Kidney epithelial cell (primary cell): ENCODE measurements at regions not wholly inside any gene's neighbourhood (a gene's known extent, or its start where the extent isn't known, plus 50 kb on each side); places are given as distances from the start of the nearest gene placed in this dataset.

ENCODE experiments used
- DNase-seq: peaks from one replicate; pipeline ENCODE4 v3.0.0-alpha.2; 2010; ENCODE audit warnings: low read depth
- H3K27me3 ChIP-seq: 2 replicates; pipeline ENCODE4 v1.6.0; 2011; ENCODE audit warnings: low read length; ENCODE audit not compliant: control insufficient read depth, insufficient read depth
- H3K36me3 ChIP-seq: 2 replicates; pipeline ENCODE4 v1.5.1; 2011; ENCODE audit warnings: low read length; ENCODE audit not compliant: control insufficient read depth, insufficient read depth
- H3K4me3 ChIP-seq: 2 replicates; pipeline ENCODE4 v1.5.1; 2011; ENCODE audit warnings: low read depth, mild to moderate bottlenecking, control low read depth, low read length
- TF ChIP-seq, protein P1 (sequence below): IDR thresholded peaks from 2 replicates; pipeline ENCODE4 v1.5.1; 2011; ENCODE audit warnings: mild to moderate bottlenecking, moderate library complexity, low read length, control low read depth, inconsistent platforms; ENCODE audit not compliant: insufficient read depth, poor library complexity, severe bottlenecking

- TF ChIP-seq, protein P1, sequence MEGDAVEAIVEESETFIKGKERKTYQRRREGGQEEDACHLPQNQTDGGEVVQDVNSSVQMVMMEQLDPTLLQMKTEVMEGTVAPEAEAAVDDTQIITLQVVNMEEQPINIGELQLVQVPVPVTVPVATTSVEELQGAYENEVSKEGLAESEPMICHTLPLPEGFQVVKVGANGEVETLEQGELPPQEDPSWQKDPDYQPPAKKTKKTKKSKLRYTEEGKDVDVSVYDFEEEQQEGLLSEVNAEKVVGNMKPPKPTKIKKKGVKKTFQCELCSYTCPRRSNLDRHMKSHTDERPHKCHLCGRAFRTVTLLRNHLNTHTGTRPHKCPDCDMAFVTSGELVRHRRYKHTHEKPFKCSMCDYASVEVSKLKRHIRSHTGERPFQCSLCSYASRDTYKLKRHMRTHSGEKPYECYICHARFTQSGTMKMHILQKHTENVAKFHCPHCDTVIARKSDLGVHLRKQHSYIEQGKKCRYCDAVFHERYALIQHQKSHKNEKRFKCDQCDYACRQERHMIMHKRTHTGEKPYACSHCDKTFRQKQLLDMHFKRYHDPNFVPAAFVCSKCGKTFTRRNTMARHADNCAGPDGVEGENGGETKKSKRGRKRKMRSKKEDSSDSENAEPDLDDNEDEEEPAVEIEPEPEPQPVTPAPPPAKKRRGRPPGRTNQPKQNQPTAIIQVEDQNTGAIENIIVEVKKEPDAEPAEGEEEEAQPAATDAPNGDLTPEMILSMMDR: no peak
- no peak for DNase-seq
- no peak overlapping the region for H3K4me3 ChIP-seq
- H3K27me3 ChIP-seq: no peaks in the 10 kb centered on the region
- no peaks in the 10 kb centered on the region for H3K36me3 ChIP-seq
Measured at GRCh38 chr5:174481737-174482136, 242.6 kb upstream of the MSX2 start.

DNA sequence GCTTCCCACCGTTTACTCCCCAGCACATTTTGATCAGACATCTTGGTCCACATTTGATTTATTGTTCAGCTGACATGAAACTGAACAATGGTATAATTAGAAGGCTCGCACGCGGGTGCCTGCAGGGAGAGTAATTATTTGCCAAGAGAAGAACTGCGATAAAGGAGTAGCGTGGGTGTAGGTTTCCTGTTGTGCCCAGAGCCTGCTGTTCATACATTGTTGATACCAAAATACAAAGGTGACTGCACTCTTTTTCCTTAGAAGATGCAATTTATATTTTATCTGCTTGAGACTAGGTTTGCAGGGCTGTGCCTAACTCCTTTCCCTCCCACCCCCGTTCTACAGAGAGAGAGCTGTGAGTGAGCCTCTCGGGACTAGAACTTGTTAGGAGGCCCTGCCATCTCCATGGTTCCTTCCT lies 241.8 kb upstream of the MSX2 start:
- no peak for DNase-seq
- Histone ChIP-seq H3K27me3 (no peaks in the 10 kb centered on the region), H3K4me3 (no peak overlapping the region), H3K36me3 (no peaks in the 10 kb centered on the region)
- TF ChIP-seq, protein P1: no peak

DNA sequence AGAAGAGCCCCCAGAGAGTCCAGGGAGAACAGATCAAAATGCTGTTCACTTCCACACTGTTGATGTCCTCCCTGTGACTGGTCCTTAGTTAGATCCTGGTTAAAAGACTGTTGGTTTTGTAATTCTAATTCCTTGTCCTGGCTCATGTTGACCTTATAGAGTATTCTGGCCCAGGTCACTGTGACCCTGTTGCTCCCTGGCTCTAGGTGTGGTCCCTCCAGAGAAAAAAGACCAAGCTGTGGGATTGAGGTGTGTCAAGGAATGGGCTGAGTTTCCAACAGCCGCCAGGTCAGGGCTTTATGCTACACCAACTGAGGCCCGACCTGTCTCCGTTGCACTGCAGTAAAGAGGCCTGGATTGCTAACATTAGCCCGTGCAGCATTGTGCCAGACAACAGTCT lies 241.0 kb upstream of the MSX2 start:
- DNase-seq: no peak
- Histone ChIP-seq H3K36me3 (no peaks in the 10 kb centered on the region), H3K4me3 (no peak overlapping the region), H3K27me3 (no peaks in the 10 kb centered on the region)
- TF ChIP-seq, protein P1: no peak

GRCh38 chr5:174489215-174489614 lies 235.2 kb upstream of the MSX2 start:
- Histone ChIP-seq H3K36me3 (no peaks in the 10 kb centered on the region), H3K27me3 (no peaks in the 10 kb centered on the region), H3K4me3 (no peak overlapping the region)
- TF ChIP-seq, protein P1: no peak
- DNase-seq: no peak

GRCh38 chr5:174489920-174490597 lies 234.3 kb upstream of the MSX2 start:
- TF ChIP-seq, protein P1: no peak
- Histone ChIP-seq H3K4me3 (no peak overlapping the region), H3K36me3 (no peaks in the 10 kb centered on the region), H3K27me3 (no peaks in the 10 kb centered on the region)
- no peak for DNase-seq

- Histone ChIP-seq H3K27me3 (no peaks in the 10 kb centered on the region), H3K36me3 (no peaks in the 10 kb centered on the region), H3K4me3 (no peak overlapping the region)
- TF ChIP-seq, protein P1: no peak
- DNase-seq: no peak
Measured at GRCh38 chr5:174490728-174491127, 233.7 kb upstream of the MSX2 start.
